Testis (tissue), 2 donors: ENCODE measurements at regions not wholly inside any gene's neighbourhood (a gene's known extent, or its start where the extent isn't known, plus 50 kb on each side); places are given as distances from the start of the nearest gene placed in this dataset.

ENCODE experiments used
- DNase-seq: peaks from one replicate; pipeline ENCODE4 v3.0.0-alpha.2; 2019
- H3K27ac ChIP-seq, 2 donors: fragments of 200-600 bp; sonication (generic); one replicate each; pipeline ENCODE4 v1.5.1; 2019
- H3K27me3 ChIP-seq: fragments of 200-600 bp; sonication (generic); one replicate; pipeline ENCODE4 v1.5.1; 2019
- H3K36me3 ChIP-seq: fragments of 200-600 bp; sonication (generic); one replicate; pipeline ENCODE4 v1.5.1; 2017; ENCODE audit warnings: low read depth; ENCODE audit errors: missing control alignments
- H3K4me1 ChIP-seq: fragments of 200-600 bp; sonication (generic); one replicate; pipeline ENCODE4 v1.5.1; 2019
- H3K4me3 ChIP-seq, 2 donors: fragments of 200-600 bp; sonication (generic); one replicate each; pipeline ENCODE4 v1.5.1; 2017 to 2019
- H3K9me3 ChIP-seq: fragments of 200-600 bp; sonication (generic); one replicate; pipeline ENCODE4 v1.5.1; 2017
- CTCF ChIP-seq, 3 experiments: fragments of 450-650 bp in 2 of 3; fragments of 200-600 bp in 1 of 3; sonication (generic) in 1 of 3; IDR thresholded peaks; one replicate each; pipeline ENCODE4 v1.5.1; 2016 to 2019; ENCODE audit warnings: antibody characterized with exemption in 3 of 3, mild to moderate bottlenecking in 2 of 3, moderate library complexity in 1 of 3
- POLR2A ChIP-seq: fragments of 450-650 bp; IDR thresholded peaks from one replicate; pipeline ENCODE4 v1.6.1; 2017; ENCODE audit warnings: antibody characterized with exemption, mild to moderate bottlenecking, moderate library complexity
- WGBS, 2 donors: methylation state at CpG; one replicate each; pipeline ENCODE4 v1.1.5; 2018; 5-methylcytosine and 5-hydroxymethylcytosine counted together
- intact Hi-C: fragments of 100-400 bp; cut with DNase I; formaldehyde crosslinking; loops from one replicate; pipeline ENCODE4 v1.15.1; 2023; ENCODE audit warnings: low total_unique reads

- Histone ChIP-seq H3K36me3 (no peaks in the 10 kb centered on the region), H3K9me3 (no peaks in the 10 kb centered on the region), H3K27me3 (no peaks in the 10 kb centered on the region), H3K4me1 (no peaks in the 10 kb centered on the region), H3K4me3 (no peak overlapping the region), H3K27ac (no peak overlapping the region)
- intact Hi-C loops = no loop called here
- no peak for DNase-seq
- TF ChIP-seq POLR2A (no peak), CTCF (IDR thresholded peaks at IDR 0.05) (no peak)
- 93 to 95% methylated on average over 4 of the region's 4 CpGs for WGBS, 2 donors
Observed at GRCh38 chr5:3997670-3998069, 402.0 kb downstream of the IRX1 start.

GRCh38 chr5:3999929-4000328 lies 404.3 kb downstream of the IRX1 start:
- WGBS, 2 donors = 73 to 89% methylated on average over 4 of the region's 4 CpGs
- Histone ChIP-seq H3K36me3 (no peaks in the 10 kb centered on the region), H3K27ac (no peak overlapping the region), H3K9me3 (no peaks in the 10 kb centered on the region), H3K27me3 (no peaks in the 10 kb centered on the region), H3K4me1 (no peaks in the 10 kb centered on the region), H3K4me3 (no peak overlapping the region)
- TF ChIP-seq CTCF (IDR thresholded peaks at IDR 0.05) (no peak), POLR2A (no peak)
- intact Hi-C loops = no loop called here
- DNase-seq = no peak

- no peak overlapping the region for H3K4me3 ChIP-seq
- H3K9me3 ChIP-seq = no peaks in the 10 kb centered on the region
- no peaks in the 10 kb centered on the region for H3K4me1 ChIP-seq
- H3K27ac ChIP-seq = no peak overlapping the region
- intact Hi-C loops = no loop called here
- H3K36me3 ChIP-seq = no peaks in the 10 kb centered on the region
- no peak for TF ChIP-seq CTCF (IDR thresholded peaks at IDR 0.05)
- TF ChIP-seq POLR2A = no peak
- 49 to 53% methylated on average over 12 of the region's 12 CpGs for WGBS, 2 donors
- H3K27me3 ChIP-seq = no peaks in the 10 kb centered on the region
- no peak for DNase-seq
Observed at GRCh38 chr5:4001004-4001403, 405.4 kb downstream of the IRX1 start.

GRCh38 chr5:4001758-4002533 lies 406.3 kb downstream of the IRX1 start:
- TF ChIP-seq CTCF (IDR thresholded peaks at IDR 0.05) = no peak
- TF ChIP-seq POLR2A = no peak
- Histone ChIP-seq H3K36me3 (no peaks in the 10 kb centered on the region), H3K27ac (no peak overlapping the region), H3K4me3 (no peak overlapping the region), H3K4me1 (no peaks in the 10 kb centered on the region), H3K9me3 (no peaks in the 10 kb centered on the region), H3K27me3 (no peaks in the 10 kb centered on the region)
- DNase-seq = no peak
- intact Hi-C loops = no loop called here
- 66 to 73% methylated on average over 10 of the region's 10 CpGs for WGBS, 2 donors

GRCh38 chr5:4005335-4005734 lies 409.7 kb downstream of the IRX1 start:
- Histone ChIP-seq H3K4me1 (no peaks in the 10 kb centered on the region), H3K4me3 (no peak overlapping the region), H3K27ac (no peak overlapping the region), H3K9me3 (no peaks in the 10 kb centered on the region), H3K36me3 (no peaks in the 10 kb centered on the region), H3K27me3 (no peaks in the 10 kb centered on the region)
- intact Hi-C loops = no loop called here
- DNase-seq = no peak
- 87% methylated on average over 11 of the region's 11 CpGs for WGBS, 2 donors
- TF ChIP-seq POLR2A (no peak), CTCF (IDR thresholded peaks at IDR 0.05) (no peak)
